PC-9 (cell line): ENCODE measurements at regions not wholly inside any gene's neighbourhood (a gene's known extent, or its start where the extent isn't known, plus 50 kb on each side); places are given as distances from the start of the nearest gene placed in this dataset.

Source experiments
- BruUV-seq: library from RNA; stranded (reverse); fragments of 400-500 nt; replicated peaks from 2 replicates; lab custom pipeline; 2021; lab: Mats Ljungman, UMichigan
- CTCF ChIA-PET: fragments of 300-600 bp; sonication (Branson Sonifier 250); formaldehyde crosslinking; loops from one replicate; lab custom pipeline; 2022; ENCODE audit warnings: antibody characterized with exemption; lab: Charles Lee
- POLR2A ChIA-PET: fragments of 300-600 bp; sonication (Branson Sonifier 250); formaldehyde crosslinking; loops from one replicate; lab custom pipeline; 2022; ENCODE audit warnings: antibody characterized with exemption; ENCODE audit not compliant: unreplicated experiment; lab: Charles Lee
- DNase-seq, 2 experiments: peaks; one replicate each; pipeline versions ENCODE4 v3.0.0 to v3.0.0-alpha.2; 2015 to 2022; ENCODE audit warnings: mixed read lengths in 1 of 2
- H2AFZ ChIP-seq: fragments of 200-600 bp; sonication (generic); 2 replicates; pipeline ENCODE4 v1.8.1; 2017; ENCODE audit warnings: antibody characterized with exemption
- H3F3A ChIP-seq: fragments of 200-600 bp; sonication (generic); 2 replicates; pipeline ENCODE4 v1.8.1; 2017; ENCODE audit warnings: antibody characterized with exemption, mild to moderate bottlenecking, low read depth; ENCODE audit not compliant: insufficient read depth
- H3K27ac ChIP-seq: fragments of 200-600 bp; sonication (generic); 2 replicates; pipeline ENCODE4 v1.6.1; 2016; ENCODE audit warnings: mixed run types
- H3K27me3 ChIP-seq: fragments of 200-600 bp; sonication (generic); 2 replicates; pipeline ENCODE4 v1.6.1; 2016; ENCODE audit warnings: low read depth, mixed run types; ENCODE audit not compliant: insufficient read depth
- H3K36me3 ChIP-seq: fragments of 200-600 bp; sonication (generic); 2 replicates; pipeline ENCODE4 v1.6.1; 2016; ENCODE audit warnings: low read depth, mixed run types
- H3K4me1 ChIP-seq: fragments of 200-600 bp; sonication (generic); replicated peaks from 2 replicates; pipeline ENCODE4 v1.6.1; 2016; ENCODE audit warnings: mixed run types; ENCODE audit not compliant: insufficient read depth
- H3K4me2 ChIP-seq: fragments of 200-600 bp; sonication (generic); 2 replicates; pipeline ENCODE4 v1.6.1; 2017; ENCODE audit warnings: mixed run types
- H3K4me3 ChIP-seq: fragments of 200-600 bp; sonication (generic); 2 replicates; pipeline ENCODE4 v1.6.1; 2016; ENCODE audit warnings: mixed run types
- H3K79me2 ChIP-seq: fragments of 200-600 bp; sonication (generic); 2 replicates; pipeline ENCODE4 v1.6.1; 2017; ENCODE audit warnings: low read depth, mixed run types
- H3K9me2 ChIP-seq: fragments of 200-600 bp; sonication (generic); 2 replicates; pipeline ENCODE4 v1.8.1; 2017; ENCODE audit warnings: mild to moderate bottlenecking; ENCODE audit not compliant: insufficient read depth
- H3K9me3 ChIP-seq: fragments of 200-600 bp; sonication (generic); 2 replicates; pipeline ENCODE4 v1.8.1; 2016; ENCODE audit warnings: low read depth; ENCODE audit not compliant: insufficient read depth
- H4K20me1 ChIP-seq: fragments of 200-600 bp; sonication (generic); 2 replicates; pipeline ENCODE4 v1.8.1; 2017; ENCODE audit not compliant: insufficient read depth
- CTCF ChIP-seq: fragments of 200-600 bp; sonication (generic); conservative IDR thresholded peaks from 2 replicates; pipeline ENCODE4 v1.6.1; 2017; ENCODE audit warnings: mixed run types, antibody characterized with exemption, mild to moderate bottlenecking, moderate library complexity
- EZH2 ChIP-seq: fragments of 200-600 bp; sonication (generic); IDR thresholded peaks from 2 replicates; pipeline ENCODE4 v1.8.0; 2017; ENCODE audit warnings: antibody characterized with exemption, low read depth
- intact Hi-C: fragments of 100-400 bp; cut with micrococcal nuclease; formaldehyde crosslinking; loops from one replicate; pipeline ENCODE4 v1.10.0; 2022; ENCODE audit not compliant: unreplicated experiment

- intact Hi-C loops, result no loop called here
- no peak for DNase-seq
- TF ChIP-seq EZH2 (no peak), CTCF (no peak)
Measured at GRCh38 chr16:5488581-5488980, 391.0 kb upstream of the EEF2KMT start.

GRCh38 chr16:5487728-5488127 lies 390.1 kb upstream of the EEF2KMT start:
- no peak for TF ChIP-seq CTCF
- TF ChIP-seq EZH2, result no peak
- Histone ChIP-seq H3K4me2 (no peak overlapping the region), H3K4me1 (no peaks in the 10 kb centered on the region), H3K27ac (no peak overlapping the region), H3K36me3 (no peaks in the 10 kb centered on the region), H3K4me3 (no peak overlapping the region), H3K9me3 (no peaks in the 10 kb centered on the region), H4K20me1 (no peaks in the 10 kb centered on the region), H3K79me2 (no peaks in the 10 kb centered on the region), H3K9me2 (no peaks in the 10 kb centered on the region), H2AFZ (no peak overlapping the region), H3F3A (no peaks in the 10 kb centered on the region), H3K27me3 (peaks cover 13% of the 10 kb centered on the region; the same call in 1 of the 2 replicates)
- BruUV-seq, result no TSS peak
- intact Hi-C loops, result no loop called here
- CTCF ChIA-PET, result no interaction called here
- DNase-seq, result no peak
- POLR2A ChIA-PET, result no interaction called here

More at GRCh38 chr16:5488581-5488980, 391.0 kb upstream of the EEF2KMT start:
- Histone ChIP-seq H3K4me1 (no peaks in the 10 kb centered on the region), H4K20me1 (no peaks in the 10 kb centered on the region), H3F3A (no peaks in the 10 kb centered on the region), H3K4me2 (no peak overlapping the region), H3K36me3 (no peaks in the 10 kb centered on the region), H3K4me3 (no peak overlapping the region), H3K27ac (no peak overlapping the region), H2AFZ (no peak overlapping the region), H3K27me3 (peaks cover 8% of the 10 kb centered on the region; the same call in 1 of the 2 replicates), H3K9me2 (no peaks in the 10 kb centered on the region), H3K9me3 (no peaks in the 10 kb centered on the region), H3K79me2 (no peaks in the 10 kb centered on the region)
- no TSS peak for BruUV-seq
- ChIA-PET CTCF (no interaction called here), POLR2A (no interaction called here)

GRCh38 chr16:5482256-5482655 lies 384.7 kb upstream of the EEF2KMT start:
- no TSS peak for BruUV-seq
- CTCF ChIA-PET, result no interaction called here

More at GRCh38 chr16:5482256-5482655, 384.7 kb upstream of the EEF2KMT start:
- DNase-seq, result no peak
- no peak overlapping the region for H2AFZ ChIP-seq
- no peaks in the 10 kb centered on the region for H3K4me1 ChIP-seq
- no peak overlapping the region for H3K27ac ChIP-seq
- H3K4me2 ChIP-seq, result no peak overlapping the region
- H4K20me1 ChIP-seq, result no peaks in the 10 kb centered on the region
- TF ChIP-seq EZH2, result no peak
- no peak for TF ChIP-seq CTCF
- no peaks in the 10 kb centered on the region for H3K9me3 ChIP-seq
- H3K4me3 ChIP-seq, result no peak overlapping the region
- intact Hi-C loops, result no loop called here
- no peaks in the 10 kb centered on the region for H3K36me3 ChIP-seq
- no peaks in the 10 kb centered on the region for H3F3A ChIP-seq
- peaks cover 46% of the 10 kb centered on the region for H3K27me3 ChIP-seq
- no peaks in the 10 kb centered on the region for H3K9me2 ChIP-seq
- H3K79me2 ChIP-seq, result no peaks in the 10 kb centered on the region
- POLR2A ChIA-PET, result no interaction called here
